Gastroesophageal sphincter (tissue), 3 donors: ENCODE measurements at regions not wholly inside any gene's neighbourhood (a gene's known extent, or its start where the extent isn't known, plus 50 kb on each side); places are given as distances from the start of the nearest gene placed in this dataset.
"Not testable (repeated sequence)": the region's sequence is repeated elsewhere in the genome, so short reads cannot be mapped to it uniquely, and the experiment has no call there.

Experiments used
- CTCF ChIP-seq, 4 experiments: fragments of 200-600 bp in 2 of 4; fragments of 450-650 bp in 2 of 4; sonication (generic) in 1 of 4; IDR thresholded peaks; one replicate each; pipeline ENCODE4 v1.5.1; 2017 to 2019; ENCODE audit warnings: antibody characterized with exemption in 4 of 4, mild to moderate bottlenecking in 2 of 4, moderate library complexity in 2 of 4
- EP300 ChIP-seq: sonication (generic); formaldehyde crosslinking; IDR thresholded peaks from one replicate; pipeline ENCODE4 v1.6.1; 2017; ENCODE audit warnings: antibody characterized with exemption, mild to moderate bottlenecking
- POLR2A ChIP-seq, 2 donors: fragments of 450-650 bp; IDR thresholded peaks; one replicate each; pipeline ENCODE4 v1.6.1; 2017; ENCODE audit warnings: antibody characterized with exemption in 2 of 2, mild to moderate bottlenecking in 2 of 2, moderate library complexity in 1 of 2
- POLR2AphosphoS5 ChIP-seq: sonication (generic); formaldehyde crosslinking; IDR thresholded peaks from one replicate; pipeline ENCODE4 v1.6.1; 2017; ENCODE audit warnings: antibody characterized with exemption

- not testable (repeated sequence) for TF ChIP-seq CTCF (IDR thresholded peaks at IDR 0.05); POLR2A (IDR thresholded peaks at IDR 0.05); POLR2AphosphoS5; EP300
Observed at GRCh38 chr16:5159537-5159936, 61.9 kb upstream of the EEF2KMT start.
